Cardiac muscle cell (in vitro differentiated cells and primary cell): ENCODE measurements at regions not wholly inside any gene's neighbourhood (a gene's known extent, or its start where the extent isn't known, plus 50 kb on each side); places are given as distances from the start of the nearest gene placed in this dataset.

Experiments
- DNase-seq, 2 donors: peaks; one replicate each; pipeline versions ENCODE4 v3.0.0 to v3.0.0-alpha.2; 2010 to 2017; ENCODE audit warnings: low read depth in 1 of 2, low spot score in 1 of 2
- H3K27ac ChIP-seq: fragments of 200-600 bp; sonication (generic); 2 replicates; pipeline ENCODE4 v1.5.1; 2016
- H3K27me3 ChIP-seq: fragments of 200-600 bp; sonication (generic); 2 replicates; pipeline ENCODE4 v1.6.0; 2016; ENCODE audit warnings: control low read depth
- H3K36me3 ChIP-seq: fragments of 200-600 bp; sonication (generic); 2 replicates; pipeline ENCODE4 v1.5.1; 2016; ENCODE audit warnings: control low read depth
- H3K4me1 ChIP-seq: fragments of 200-600 bp; sonication (generic); 2 replicates; pipeline ENCODE4 v1.8.1; 2017; ENCODE audit warnings: low read depth, mild to moderate bottlenecking, mixed run types
- H3K4me3 ChIP-seq: fragments of 200-600 bp; sonication (generic); 2 replicates; pipeline ENCODE4 v1.5.1; 2016; ENCODE audit warnings: mild to moderate bottlenecking
- H3K9me3 ChIP-seq: fragments of 200-600 bp; sonication (generic); 2 replicates; pipeline ENCODE4 v1.5.1; 2017; ENCODE audit warnings: low read depth, mild to moderate bottlenecking, control low read depth
- TF ChIP-seq, protein P1 (sequence below): IDR thresholded peaks from 2 replicates; pipeline ENCODE4 v1.5.1; 2012; ENCODE audit warnings: low read depth, mild to moderate bottlenecking, low read length

DNA sequence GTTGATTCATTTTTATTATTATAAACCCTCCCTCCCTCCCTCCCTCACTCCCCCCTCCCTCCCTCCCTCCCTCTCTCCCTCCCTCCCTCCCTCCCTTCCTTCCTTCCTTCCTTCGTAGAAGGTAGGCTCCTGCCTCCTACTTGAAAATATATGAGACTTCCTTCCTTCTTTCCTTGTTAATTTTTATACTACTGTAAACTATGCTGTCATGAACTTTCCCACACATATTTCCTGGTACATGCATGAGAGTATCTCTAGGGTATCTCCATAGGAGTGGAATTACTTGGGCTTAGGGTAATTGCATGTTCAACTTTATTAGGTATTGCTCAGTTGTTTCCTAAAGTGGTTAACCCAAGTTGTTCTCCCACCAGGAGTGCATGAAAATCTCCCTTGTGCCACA is 330.6 kb downstream of the KCNRG start:
- TF ChIP-seq, protein P1, sequence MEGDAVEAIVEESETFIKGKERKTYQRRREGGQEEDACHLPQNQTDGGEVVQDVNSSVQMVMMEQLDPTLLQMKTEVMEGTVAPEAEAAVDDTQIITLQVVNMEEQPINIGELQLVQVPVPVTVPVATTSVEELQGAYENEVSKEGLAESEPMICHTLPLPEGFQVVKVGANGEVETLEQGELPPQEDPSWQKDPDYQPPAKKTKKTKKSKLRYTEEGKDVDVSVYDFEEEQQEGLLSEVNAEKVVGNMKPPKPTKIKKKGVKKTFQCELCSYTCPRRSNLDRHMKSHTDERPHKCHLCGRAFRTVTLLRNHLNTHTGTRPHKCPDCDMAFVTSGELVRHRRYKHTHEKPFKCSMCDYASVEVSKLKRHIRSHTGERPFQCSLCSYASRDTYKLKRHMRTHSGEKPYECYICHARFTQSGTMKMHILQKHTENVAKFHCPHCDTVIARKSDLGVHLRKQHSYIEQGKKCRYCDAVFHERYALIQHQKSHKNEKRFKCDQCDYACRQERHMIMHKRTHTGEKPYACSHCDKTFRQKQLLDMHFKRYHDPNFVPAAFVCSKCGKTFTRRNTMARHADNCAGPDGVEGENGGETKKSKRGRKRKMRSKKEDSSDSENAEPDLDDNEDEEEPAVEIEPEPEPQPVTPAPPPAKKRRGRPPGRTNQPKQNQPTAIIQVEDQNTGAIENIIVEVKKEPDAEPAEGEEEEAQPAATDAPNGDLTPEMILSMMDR, result no peak
- Histone ChIP-seq H3K9me3 (no peaks in the 10 kb centered on the region), H3K4me1 (no peaks in the 10 kb centered on the region), H3K27ac (no peak overlapping the region), H3K36me3 (no peaks in the 10 kb centered on the region), H3K4me3 (no peak overlapping the region), H3K27me3 (no peaks in the 10 kb centered on the region)
- DNase-seq, result no peak

DNA sequence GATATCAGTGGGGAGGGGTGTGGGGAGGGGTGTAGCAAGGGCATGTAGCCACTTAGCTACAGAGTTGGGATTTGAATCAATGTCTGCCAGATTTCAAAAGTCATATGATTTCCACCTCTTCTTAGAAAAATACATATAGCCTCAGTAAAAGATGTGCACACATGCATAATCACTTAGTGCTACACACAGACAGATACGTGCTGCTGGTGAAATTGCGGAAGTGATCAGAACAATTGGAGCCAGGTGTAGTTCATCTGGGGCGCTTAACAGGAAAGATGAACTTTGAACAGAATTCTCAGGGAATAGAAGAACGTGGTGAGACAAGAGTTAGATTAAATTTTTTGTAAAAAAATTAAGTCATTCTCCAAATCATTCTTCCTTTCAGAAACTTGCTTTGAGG is 333.1 kb downstream of the KCNRG start:
- H3K9me3 ChIP-seq, result no peaks in the 10 kb centered on the region
- DNase-seq, result no peak
- H3K4me3 ChIP-seq, result no peak overlapping the region
- TF ChIP-seq, protein P1, result no peak
- H3K36me3 ChIP-seq, result no peaks in the 10 kb centered on the region
- H3K27me3 ChIP-seq, result no peaks in the 10 kb centered on the region
- no peak overlapping the region for H3K27ac ChIP-seq
- H3K4me1 ChIP-seq, result no peaks in the 10 kb centered on the region

DNA sequence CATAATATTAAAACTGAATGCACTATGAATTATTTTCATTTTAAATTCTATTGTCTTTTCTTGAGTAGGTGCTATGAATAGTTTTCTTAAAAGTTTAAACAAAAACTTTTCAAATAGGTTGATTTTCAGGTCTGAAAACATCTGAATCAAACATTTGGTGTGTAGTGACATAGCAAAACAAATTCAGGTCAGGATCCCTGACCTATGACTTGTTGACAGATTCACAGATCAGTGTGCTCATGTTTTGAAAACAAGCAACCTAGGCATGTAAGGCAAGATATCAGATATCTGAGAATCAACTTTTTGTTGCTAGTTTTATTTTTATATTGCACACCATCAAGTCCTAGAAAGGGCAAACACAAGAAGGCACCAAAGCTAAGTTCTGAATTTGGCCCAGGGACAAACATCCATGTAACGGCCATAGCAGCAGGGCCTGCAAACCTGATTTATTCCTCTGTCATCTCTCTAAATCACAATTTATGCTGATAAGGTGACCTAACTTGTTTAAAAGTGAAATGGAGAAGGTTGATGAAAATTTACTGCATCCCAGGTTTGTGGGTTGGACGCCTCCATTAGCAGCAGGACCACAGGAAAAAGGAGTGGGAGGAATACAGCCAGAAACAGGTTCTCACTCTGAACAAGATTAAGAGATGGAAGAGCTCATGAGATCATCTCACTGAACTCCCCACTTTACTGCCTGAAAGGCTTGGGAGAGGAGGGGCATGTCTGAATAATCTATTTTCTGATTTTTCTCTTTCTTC is 337.7 kb downstream of the KCNRG start:
- Histone ChIP-seq H3K27me3 (peaks cover 3% of the 10 kb centered on the region), H3K9me3 (no peaks in the 10 kb centered on the region), H3K27ac (no peak overlapping the region), H3K36me3 (no peaks in the 10 kb centered on the region), H3K4me1 (no peaks in the 10 kb centered on the region), H3K4me3 (no peak overlapping the region)
- TF ChIP-seq, protein P1, result no peak
- no peak for DNase-seq

DNA sequence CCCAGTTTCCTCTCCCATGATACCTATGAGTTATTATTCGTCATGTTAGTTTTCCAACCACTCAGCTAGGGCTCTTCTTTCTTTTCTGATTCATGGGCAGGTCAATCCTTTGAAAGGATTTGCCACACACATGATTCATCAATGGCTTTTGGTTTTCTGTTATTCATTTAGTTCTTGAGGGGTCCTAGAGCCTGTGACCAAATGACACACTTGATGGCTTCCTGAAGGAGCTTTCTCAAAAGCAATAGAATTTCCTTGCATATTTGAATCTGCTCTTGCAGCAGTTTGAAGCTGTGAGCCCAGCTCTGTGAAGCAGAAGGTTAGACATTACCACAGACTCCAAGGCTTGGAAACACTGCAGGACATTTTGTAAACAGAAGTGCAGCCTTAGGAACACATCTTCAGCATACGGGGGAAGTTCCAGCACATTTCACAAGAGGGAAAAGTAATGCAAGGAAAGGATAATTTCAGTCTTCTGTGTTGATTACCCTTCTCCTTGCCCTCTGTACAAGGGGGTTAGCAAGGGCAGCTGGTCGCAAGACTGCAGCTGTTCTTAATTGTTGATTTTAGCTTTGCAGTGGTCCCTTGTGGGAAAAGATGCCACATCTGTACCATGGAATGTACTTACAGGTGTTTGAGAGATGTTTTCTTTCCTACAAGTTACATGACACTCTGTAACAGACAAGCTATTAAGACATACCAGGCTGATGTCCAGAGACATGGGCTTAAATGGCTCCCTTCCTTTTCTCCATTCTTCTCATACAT is 338.6 kb downstream of the KCNRG start:
- H3K4me1 ChIP-seq, result no peaks in the 10 kb centered on the region
- TF ChIP-seq, protein P1, result no peak
- no peaks in the 10 kb centered on the region for H3K36me3 ChIP-seq
- H3K9me3 ChIP-seq, result no peaks in the 10 kb centered on the region
- peak in 1 of 2 donors; percentile 14 for DNase-seq
- H3K27ac ChIP-seq, result no peak overlapping the region
- peaks cover 3% of the 10 kb centered on the region for H3K27me3 ChIP-seq
- no peak overlapping the region for H3K4me3 ChIP-seq

DNA sequence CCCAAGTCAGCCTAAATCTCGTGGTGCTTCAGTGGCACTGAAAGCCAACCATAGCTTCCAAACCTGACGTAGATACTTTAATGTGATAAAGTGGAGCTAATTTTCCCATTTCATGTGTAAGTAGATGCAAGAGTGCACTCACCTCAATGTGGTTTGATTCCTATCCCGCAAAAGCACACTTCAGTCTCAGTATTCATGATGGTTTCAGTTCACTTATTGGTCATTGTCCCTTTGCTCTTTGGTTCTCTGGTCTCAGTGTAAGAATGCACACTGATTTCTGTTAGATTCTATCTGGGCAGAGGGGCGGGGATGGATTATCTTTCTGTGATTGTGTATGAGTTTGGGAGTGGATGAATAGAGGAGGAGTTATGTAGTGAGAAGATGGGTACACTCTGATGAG is 340.6 kb downstream of the KCNRG start:
- DNase-seq, result no peak
- TF ChIP-seq, protein P1, result no peak
- Histone ChIP-seq H3K27me3 (peaks cover 3% of the 10 kb centered on the region), H3K4me1 (no peaks in the 10 kb centered on the region), H3K4me3 (no peak overlapping the region), H3K36me3 (no peaks in the 10 kb centered on the region), H3K27ac (no peak overlapping the region), H3K9me3 (no peaks in the 10 kb centered on the region)
